CD4-positive, alpha-beta T cell treated with Interleukin-15 for 4 hours (primary cell): ENCODE measurements at regions not wholly inside any gene's neighbourhood (a gene's known extent, or its start where the extent isn't known, plus 50 kb on each side); places are given as distances from the start of the nearest gene placed in this dataset.
"Not testable (repeated sequence)": the region's sequence is repeated elsewhere in the genome, so short reads cannot be mapped to it uniquely, and the experiment has no call there.

Experiments
- DNase-seq: peaks from one replicate; pipeline ENCODE4 v3.0.0-alpha.2; 2020; ENCODE audit warnings: low spot score

DNA sequence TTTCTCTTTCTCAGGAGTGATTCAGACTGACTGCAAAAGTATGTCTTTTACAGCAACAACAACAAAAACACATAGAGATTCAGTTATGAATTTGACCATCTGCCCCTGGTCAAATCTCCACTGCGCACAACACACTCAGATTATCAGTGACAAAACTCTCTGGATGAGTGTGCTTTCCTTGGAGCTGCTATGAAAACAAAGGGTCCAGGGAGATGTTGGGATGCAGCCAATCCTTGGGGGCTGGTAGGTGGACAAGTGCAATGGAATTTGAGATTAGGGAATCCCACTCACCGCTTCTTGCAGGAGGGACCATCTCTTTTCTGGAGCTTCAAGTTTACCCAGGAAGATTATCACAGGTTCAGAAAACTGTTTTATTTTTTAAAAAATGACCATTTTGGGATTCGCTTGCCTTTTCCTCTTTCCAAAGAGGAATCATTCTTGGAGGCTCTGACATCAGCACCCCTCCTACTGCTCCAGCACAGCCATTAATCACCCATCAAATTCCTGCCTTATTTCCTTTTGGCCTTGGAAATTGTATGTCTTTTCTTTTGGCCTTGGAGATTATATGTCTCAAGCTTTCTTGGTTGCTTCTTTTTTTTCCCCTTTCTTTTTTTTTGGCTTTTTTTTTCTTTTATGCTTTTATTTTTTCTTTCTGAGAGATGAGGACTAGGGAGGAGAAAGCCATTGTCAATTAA, 311.8 kb downstream of the TSHZ3 start:
- no peak for DNase-seq

DNA sequence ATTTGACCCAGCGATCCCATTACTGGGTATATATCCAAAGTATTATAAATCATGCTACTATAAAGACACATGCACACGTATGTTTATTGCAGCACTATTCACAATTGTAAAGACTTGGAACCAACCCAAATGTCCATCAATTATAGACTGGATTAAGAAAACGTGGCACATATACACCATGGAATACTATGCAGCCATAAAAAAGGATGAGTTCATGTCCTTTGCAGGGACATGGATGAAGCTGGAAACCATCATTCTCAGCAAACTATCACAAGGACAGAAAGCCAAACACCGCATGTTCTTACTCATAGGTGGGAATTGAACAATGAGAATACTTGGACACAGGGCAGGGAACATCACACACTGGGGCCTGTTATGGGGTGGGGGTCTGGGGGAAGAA, 317.8 kb downstream of the TSHZ3 start:
- not testable (repeated sequence) for DNase-seq

GRCh38 chr19:31023038-31023437, 326.2 kb downstream of the TSHZ3 start:
- no peak for DNase-seq

DNA sequence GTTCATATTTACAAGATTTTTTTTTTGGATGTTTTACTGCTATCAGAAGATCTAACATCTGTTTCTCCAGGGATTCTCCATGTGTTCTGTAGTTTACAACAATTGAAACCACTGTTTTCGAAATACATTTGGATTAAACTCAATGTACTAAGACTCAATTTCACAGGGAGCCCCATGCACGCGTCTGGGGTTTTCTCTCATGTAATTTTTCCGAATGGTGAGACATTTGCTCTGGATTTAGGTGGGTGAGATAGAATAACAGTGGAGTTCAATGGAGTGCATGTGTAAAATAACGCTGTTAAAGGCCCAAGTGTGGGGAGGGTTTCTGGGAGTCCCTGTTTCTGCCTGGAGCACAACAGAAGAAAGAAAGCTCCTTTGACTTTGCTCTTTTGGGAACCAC, 330.3 kb downstream of the TSHZ3 start:
- DNase-seq = no peak

DNA sequence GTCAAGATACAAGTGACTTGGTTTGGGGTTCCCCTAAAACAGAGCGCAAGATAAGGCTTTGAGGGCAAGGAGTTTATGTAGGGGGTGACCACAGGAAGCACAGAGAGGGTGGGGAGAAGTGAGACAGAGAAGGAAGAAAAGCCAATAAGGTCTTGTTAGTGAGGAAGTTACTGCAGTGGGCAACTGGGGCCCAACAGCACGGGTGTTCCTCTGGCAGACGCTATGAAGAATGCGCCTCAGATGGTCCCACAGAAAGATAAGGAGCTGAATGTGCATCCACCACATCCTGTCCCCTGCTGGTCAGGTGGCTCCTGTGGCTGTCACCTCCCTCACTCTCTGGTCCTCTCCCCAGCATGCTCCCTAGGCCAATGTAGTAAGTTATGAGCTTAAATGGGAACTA, 333.5 kb downstream of the TSHZ3 start:
- no peak for DNase-seq

GRCh38 chr19:31014668-31015067, 334.6 kb downstream of the TSHZ3 start:
- no peak for DNase-seq

DNA sequence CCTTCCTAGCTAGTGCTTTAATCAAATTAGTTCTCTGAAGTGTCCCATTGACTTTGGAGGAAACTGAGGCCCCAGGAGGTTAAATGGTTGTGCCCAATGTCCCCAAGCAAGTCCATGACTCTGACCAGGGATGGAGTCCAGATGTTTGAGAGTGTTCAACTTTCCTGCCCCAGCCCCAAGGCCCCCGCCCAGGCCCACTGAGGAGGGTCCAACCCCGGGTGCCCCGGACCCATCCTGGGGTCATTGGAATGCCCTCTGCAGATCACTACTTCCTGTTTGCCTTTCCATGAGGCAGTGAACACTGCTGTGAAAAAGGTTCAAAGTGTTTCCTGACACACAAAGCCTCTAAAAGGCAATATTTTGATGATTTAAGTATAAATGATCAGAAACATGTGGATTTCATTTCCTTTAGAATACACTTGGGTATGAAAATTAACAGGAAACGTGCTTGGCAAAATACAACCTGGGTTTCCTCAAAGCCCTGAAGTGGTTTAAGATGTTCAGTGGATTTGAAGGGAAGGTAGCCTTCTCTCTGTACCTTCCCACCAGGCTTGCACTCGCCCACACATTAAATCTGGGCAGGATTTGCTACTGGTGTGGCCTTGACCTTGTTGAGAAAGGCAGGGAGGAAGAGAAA, 335.7 kb downstream of the TSHZ3 start:
- no peak for DNase-seq

GRCh38 chr19:31002518-31003244, 346.6 kb downstream of the TSHZ3 start:
- no peak for DNase-seq

- DNase-seq = no peak
Observed at GRCh38 chr19:31001991-31002390, 347.2 kb downstream of the TSHZ3 start.

- no peak for DNase-seq
Observed at GRCh38 chr19:31000913-31001312, 348.3 kb downstream of the TSHZ3 start.

DNA sequence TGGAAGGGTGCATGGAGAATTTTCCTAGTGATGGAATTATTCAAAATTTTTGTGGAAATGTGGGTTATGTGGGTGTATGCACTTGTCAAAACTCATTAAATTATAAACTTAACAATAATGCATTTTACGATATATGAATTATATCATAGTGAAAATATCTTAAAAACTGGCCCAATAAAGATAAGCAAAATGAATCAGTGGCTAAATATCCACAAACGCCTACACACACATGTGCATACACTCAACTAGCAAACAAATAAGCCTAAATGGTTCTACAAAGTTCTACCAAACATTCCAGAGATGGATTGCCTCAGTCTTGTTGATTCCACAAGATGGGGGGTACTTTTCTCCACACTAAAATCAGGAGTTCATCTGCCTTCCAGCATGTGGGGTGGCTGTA, 349.5 kb downstream of the TSHZ3 start:
- no peak for DNase-seq

- DNase-seq = no peak
Observed at GRCh38 chr19:30997222-30997621, 352.0 kb downstream of the TSHZ3 start.

GRCh38 chr19:30978639-30979038, 370.6 kb downstream of the TSHZ3 start:
- no peak for DNase-seq

GRCh38 chr19:30969591-30969990, 379.6 kb downstream of the TSHZ3 start:
- DNase-seq = no peak

- no peak for DNase-seq
Observed at GRCh38 chr19:30968841-30969399, 380.3 kb downstream of the TSHZ3 start.

- DNase-seq = no peak
Observed at GRCh38 chr19:30968210-30968609, 381.0 kb downstream of the TSHZ3 start.

- no peak for DNase-seq
Observed at GRCh38 chr19:30966486-30966885, 382.8 kb downstream of the TSHZ3 start.

GRCh38 chr19:30959011-30959410, 390.2 kb downstream of the TSHZ3 start:
- DNase-seq = no peak

DNA sequence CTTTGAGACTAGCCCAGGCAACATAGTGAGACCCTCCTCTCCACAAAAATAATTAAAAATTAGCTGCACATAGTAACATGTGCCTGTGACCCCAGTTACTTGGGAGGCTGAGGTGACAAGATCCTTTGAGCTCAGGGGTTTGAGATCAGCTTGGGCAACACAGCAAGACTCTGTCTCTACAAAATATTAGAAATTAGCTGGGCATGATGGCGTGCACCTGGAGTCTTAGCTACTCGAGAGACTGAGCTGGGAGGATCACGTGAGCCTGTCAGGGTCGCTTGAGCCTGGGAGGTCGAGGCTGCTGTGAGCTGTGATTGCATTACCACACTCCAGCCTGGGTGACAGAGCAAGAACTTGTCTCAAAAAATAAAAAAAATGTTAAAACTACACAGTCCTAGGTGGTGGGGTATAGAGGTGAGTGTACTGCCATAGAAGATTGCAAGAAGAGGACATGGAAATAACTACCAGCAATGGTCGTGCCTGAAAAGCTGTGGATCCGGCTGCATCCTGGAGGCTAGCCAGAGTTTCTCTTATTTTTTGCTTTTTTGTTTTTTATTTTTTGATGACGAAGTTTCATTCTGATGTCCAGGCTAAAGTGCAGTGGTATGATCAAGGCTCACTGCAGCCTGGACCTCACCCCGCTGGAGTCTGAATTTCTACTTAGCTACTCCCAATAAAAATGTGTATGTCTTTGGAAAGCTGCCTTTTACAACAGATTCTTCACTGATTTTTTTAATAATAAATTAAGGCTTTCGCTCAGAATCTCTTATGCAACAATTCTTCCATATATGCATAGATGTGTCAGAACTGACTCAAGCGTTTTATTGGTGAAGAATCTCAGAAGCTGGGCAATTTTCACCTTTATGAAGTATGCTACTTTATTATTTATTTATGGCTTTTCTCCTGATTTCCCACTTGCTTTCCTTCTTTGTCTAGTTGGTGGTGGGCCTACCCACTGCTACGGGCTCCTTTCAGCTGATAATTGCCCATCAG, 393.8 kb downstream of the TSHZ3 start:
- DNase-seq = no peak

DNA sequence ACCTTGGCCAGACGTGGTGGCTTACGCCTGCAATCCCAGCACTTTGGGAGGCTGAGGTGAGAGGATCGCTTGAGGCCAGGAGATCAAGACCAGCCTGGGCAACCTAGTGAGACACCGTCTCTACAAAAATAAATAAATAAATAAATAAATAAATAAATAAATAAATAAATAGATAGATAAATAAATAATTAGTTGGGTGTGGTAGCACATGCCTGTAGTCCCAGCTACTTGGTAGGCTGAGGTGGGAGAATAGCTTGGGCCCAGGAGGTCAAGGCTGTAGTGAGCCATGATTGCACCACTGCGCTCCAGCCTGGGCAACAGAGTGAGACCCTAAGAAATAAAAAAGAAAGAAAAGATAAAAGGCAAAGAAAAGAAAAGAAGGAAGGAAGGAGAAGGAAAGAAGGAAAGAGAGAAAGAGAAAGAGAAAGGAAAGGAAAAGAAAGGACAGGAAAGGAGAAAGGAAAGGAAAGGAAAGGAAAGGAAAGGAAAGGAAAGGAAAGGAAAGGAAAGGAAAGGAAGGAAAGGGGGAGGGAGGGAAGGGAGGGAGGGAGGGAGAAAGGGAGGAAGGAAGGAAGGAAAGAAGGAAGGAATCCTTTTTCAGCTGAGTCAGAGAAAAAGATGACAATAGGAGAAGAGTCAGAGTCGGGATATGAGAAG, 404.8 kb downstream of the TSHZ3 start:
- not testable (repeated sequence) for DNase-seq
